Endodermal cell (in vitro differentiated cells): ENCODE measurements at regions not wholly inside any gene's neighbourhood (a gene's known extent, or its start where the extent isn't known, plus 50 kb on each side); places are given as distances from the start of the nearest gene placed in this dataset.
A peak's percentile ranks its signal among the peaks of the same experiment; 100 is the strongest.

Source experiments
- DNase-seq: peaks from one replicate; pipeline ENCODE4 v3.0.0-alpha.2; 2017
- H3K27ac ChIP-seq: 2 replicates; pipeline ENCODE4 v1.5.1; 2013; ENCODE audit warnings: mild to moderate bottlenecking, low read depth, low read length, moderate library complexity
- H3K27me3 ChIP-seq: 2 replicates; pipeline ENCODE4 v1.6.1; 2013; ENCODE audit warnings: mild to moderate bottlenecking, low read length, moderate library complexity; ENCODE audit not compliant: insufficient read depth, control insufficient read depth, poor library complexity, severe bottlenecking
- H3K36me3 ChIP-seq: 2 replicates; pipeline ENCODE4 v1.7.0; 2013; ENCODE audit warnings: mild to moderate bottlenecking, low read length, moderate library complexity; ENCODE audit not compliant: control insufficient read depth, insufficient read depth
- H3K4me1 ChIP-seq: one replicate; pipeline ENCODE4 v1.7.0; 2013; ENCODE audit warnings: low read length; ENCODE audit not compliant: control insufficient read depth, insufficient read depth
- H3K4me3 ChIP-seq: 2 replicates; pipeline ENCODE4 v1.5.1; 2013; ENCODE audit warnings: mild to moderate bottlenecking, low read length, moderate library complexity
- H3K9ac ChIP-seq: 2 replicates; pipeline ENCODE4 v1.6.1; 2013; ENCODE audit warnings: mild to moderate bottlenecking, low read length, moderate library complexity; ENCODE audit not compliant: poor library complexity, severe bottlenecking; ENCODE audit errors: extremely low read depth
- H3K9me3 ChIP-seq: 2 replicates; pipeline ENCODE4 v1.6.1; 2013; ENCODE audit warnings: mild to moderate bottlenecking, low read length, moderate library complexity; ENCODE audit not compliant: control insufficient read depth
- H3K27ac Mint-ChIP-seq: 2 replicates; pipeline ENCODE4 v1.8.0; 2020; ENCODE audit warnings: mixed read lengths
- H3K27me3 Mint-ChIP-seq: 2 replicates; pipeline ENCODE4 v1.8.0; 2021; ENCODE audit warnings: mild to moderate bottlenecking, mixed read lengths; ENCODE audit not compliant: insufficient read depth
- H3K36me3 Mint-ChIP-seq: 2 replicates; pipeline ENCODE4 v1.8.0; 2020; ENCODE audit warnings: low read depth, mixed read lengths
- H3K4me1 Mint-ChIP-seq: 2 replicates; pipeline ENCODE4 v1.8.0; 2020; ENCODE audit warnings: mixed read lengths
- H3K4me3 Mint-ChIP-seq: 2 replicates; pipeline ENCODE4 v1.8.0; 2020; ENCODE audit warnings: mild to moderate bottlenecking, moderate library complexity, mixed read lengths
- H3K9me3 Mint-ChIP-seq: 2 replicates; pipeline ENCODE4 v1.8.0; 2020; ENCODE audit warnings: mild to moderate bottlenecking, mixed read lengths
- CTCF ChIP-seq: fragments of 200-600 bp; sonication (generic); conservative IDR thresholded peaks from 2 replicates; pipeline ENCODE4 v1.5.0; 2021; ENCODE audit warnings: antibody characterized with exemption, mild to moderate bottlenecking
- WGBS, 2 experiments: methylation state at CpG; one replicate each; pipeline versions ENCODE4 v1.1.5 to v1.1.7; 2013; ENCODE audit warnings: missing lambda C conversion rate in 2 of 2, mixed read lengths in 1 of 2; ENCODE audit not compliant: insufficient coverage in 1 of 2, insufficient read length in 1 of 2; 5-methylcytosine and 5-hydroxymethylcytosine counted together

DNA sequence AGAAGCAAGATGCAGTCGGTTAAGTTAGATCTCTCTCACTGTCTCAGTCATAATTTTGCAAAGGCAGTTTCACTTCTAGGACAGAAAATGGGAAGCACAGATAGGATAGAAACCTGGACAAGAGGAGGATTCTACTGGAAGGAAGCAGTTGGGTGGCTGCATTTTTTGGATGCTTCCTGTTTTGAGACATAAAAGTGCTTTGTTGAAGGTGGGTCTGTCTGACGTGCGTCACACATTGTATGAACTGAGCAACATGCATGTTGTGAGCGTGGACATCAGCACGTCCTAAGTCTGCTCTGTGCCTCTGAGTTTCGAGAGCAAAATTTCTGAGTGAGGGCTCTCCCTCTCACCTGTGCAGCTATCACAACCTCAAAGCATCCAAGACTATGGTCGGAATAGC, 68.7 kb upstream of the SNX9 start:
- Histone ChIP-seq H3K9me3 (peaks cover 30% of the 10 kb centered on the region), H3K36me3 (no peaks in the 10 kb centered on the region), H3K9ac (no peak overlapping the region), H3K4me1 (no peaks in the 10 kb centered on the region), H3K27me3 (no peaks in the 10 kb centered on the region), H3K27ac (no peak overlapping the region), H3K4me3 (no peak overlapping the region)
- Mint-ChIP-seq H3K4me3 (no peak overlapping the region), H3K27me3 (peaks cover 14% of the 10 kb centered on the region), H3K4me1 (peaks cover 19% of the 10 kb centered on the region), H3K27ac (no peak overlapping the region), H3K36me3 (no peaks in the 10 kb centered on the region), H3K9me3 (peaks cover 44% of the 10 kb centered on the region)
- peak; percentile 25 for DNase-seq
- WGBS, 2 experiments: 96% methylated on average over 6 to 7 of the region's 7 CpGs
- TF ChIP-seq CTCF: no peak

- WGBS, 2 experiments: 44 to 63% methylated on average over 9 to 12 of the region's 12 CpGs
- H3K36me3 ChIP-seq: no peaks in the 10 kb centered on the region
- Mint-ChIP-seq H3K36me3 (no peaks in the 10 kb centered on the region), H3K27ac (no peak overlapping the region), H3K4me1 (peaks cover 19% of the 10 kb centered on the region), H3K4me3 (no peak overlapping the region), H3K27me3 (peaks cover 14% of the 10 kb centered on the region), H3K9me3 (peaks cover 42% of the 10 kb centered on the region)
- TF ChIP-seq CTCF: no peak
- DNase-seq: peak; percentile 51
- no peak overlapping the region for H3K4me3 ChIP-seq
- H3K9ac ChIP-seq: no peak overlapping the region
- H3K27me3 ChIP-seq: no peaks in the 10 kb centered on the region
- no peaks in the 10 kb centered on the region for H3K4me1 ChIP-seq
- H3K27ac ChIP-seq: no peak overlapping the region
- peaks cover 30% of the 10 kb centered on the region for H3K9me3 ChIP-seq
Observed at GRCh38 chr6:157755032-157755745, 67.9 kb upstream of the SNX9 start.

DNA sequence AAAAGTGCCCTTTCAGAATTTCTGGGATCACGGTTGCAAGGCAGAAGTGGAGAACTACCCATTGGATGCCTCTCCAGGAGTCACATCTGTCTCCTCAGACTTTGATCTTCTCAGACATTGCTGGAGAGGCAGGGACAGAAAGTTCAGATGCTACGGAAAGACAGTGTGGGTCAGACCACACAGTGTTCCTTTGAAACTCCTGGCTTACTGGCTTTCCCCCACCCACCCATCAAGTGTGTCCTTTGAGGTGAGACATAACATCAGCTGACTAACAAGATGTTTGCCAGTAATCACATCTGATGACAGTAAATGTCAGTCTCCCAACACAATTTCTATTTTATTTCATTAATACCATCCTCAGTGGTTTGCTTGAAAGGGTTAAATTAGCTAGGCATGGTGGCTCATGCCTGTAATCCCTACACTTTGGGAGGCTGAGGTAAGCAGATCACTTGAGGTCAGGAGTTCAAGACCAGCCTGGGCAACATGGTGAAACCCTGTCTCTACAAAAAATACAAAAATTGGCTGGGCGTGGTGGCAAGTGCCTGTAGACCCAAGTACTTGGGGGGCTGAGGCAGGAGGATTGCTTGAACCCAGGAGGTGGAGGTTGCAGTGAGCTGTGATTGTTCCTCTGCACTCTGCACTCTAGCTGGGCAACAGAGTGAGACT, 67.2 kb upstream of the SNX9 start:
- H3K27ac Mint-ChIP-seq: no peak overlapping the region
- no peak overlapping the region for H3K27ac ChIP-seq
- H3K9me3 Mint-ChIP-seq: peaks cover 36% of the 10 kb centered on the region
- WGBS, 2 experiments: 68 to 83% methylated on average over 2 to 3 of the region's 3 CpGs
- H3K36me3 ChIP-seq: no peaks in the 10 kb centered on the region
- no peak overlapping the region for H3K4me3 Mint-ChIP-seq
- H3K27me3 Mint-ChIP-seq: peaks cover 14% of the 10 kb centered on the region
- TF ChIP-seq CTCF: no peak
- H3K9ac ChIP-seq: no peak overlapping the region
- peak; percentile 56 for DNase-seq
- H3K27me3 ChIP-seq: no peaks in the 10 kb centered on the region
- peaks cover 23% of the 10 kb centered on the region for H3K4me1 Mint-ChIP-seq
- no peaks in the 10 kb centered on the region for H3K36me3 Mint-ChIP-seq
- peaks cover 30% of the 10 kb centered on the region for H3K9me3 ChIP-seq
- H3K4me3 ChIP-seq: no peak overlapping the region
- no peaks in the 10 kb centered on the region for H3K4me1 ChIP-seq
